ENCODE measurements at regions not wholly inside any gene's neighbourhood (a gene's known extent, or its start where the extent isn't known, plus 50 kb on each side); places are given as distances from the start of the nearest gene placed in this dataset.

DNA sequence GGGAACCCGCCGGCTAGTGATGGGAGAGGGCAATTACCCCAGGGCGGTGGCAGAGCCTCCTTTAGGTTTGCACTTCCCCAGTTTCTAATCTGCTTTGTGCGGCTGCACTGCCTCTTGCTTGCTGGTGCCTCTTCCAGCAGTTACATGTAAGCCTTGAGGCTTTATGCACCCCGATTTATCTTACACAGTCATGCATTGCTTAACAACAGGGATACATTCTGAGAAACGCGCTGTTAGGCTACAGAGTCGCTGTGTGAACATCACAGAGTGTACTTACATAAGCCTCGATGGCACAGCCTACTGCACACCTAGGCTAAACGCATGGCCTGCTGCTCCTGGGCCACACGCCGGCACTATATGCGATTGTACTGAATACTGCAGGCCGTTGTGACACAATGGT is 155.6 kb upstream of the MKI67 start:
- DNase-seq (ENCODE audit: low read depth): no peak

DNA sequence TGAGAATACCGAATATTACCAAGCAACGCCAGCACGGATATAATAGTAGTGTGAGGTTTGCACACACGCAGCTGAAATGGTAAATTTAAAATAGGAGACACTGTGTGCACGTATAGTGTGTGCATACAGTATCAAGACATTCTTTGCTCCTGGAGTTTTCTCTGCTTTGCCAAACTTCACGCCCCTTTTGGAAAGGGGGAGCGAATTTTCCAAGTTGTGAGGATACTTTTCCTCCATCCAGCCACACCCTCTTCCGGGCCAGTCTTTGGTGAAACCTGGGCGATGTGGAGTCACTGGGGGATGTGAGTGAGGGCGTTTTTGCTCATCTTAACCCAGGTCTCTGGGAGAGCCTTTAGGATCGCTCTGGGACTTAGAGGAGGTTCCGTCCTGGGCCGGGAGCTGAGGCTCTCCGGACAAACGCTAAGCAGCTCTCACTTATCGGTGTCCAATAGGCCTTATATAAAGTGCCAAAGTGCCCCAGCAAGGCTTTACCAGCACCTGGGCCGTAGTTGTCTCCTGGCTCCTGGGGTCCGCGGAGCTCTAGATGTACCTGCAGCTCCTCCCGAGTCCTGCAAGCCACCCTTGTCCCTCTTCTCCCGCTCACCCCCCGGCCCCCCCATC is 160.0 kb upstream of the MKI67 start:
- DNase-seq (ENCODE audit: low read depth): no peak

DNA sequence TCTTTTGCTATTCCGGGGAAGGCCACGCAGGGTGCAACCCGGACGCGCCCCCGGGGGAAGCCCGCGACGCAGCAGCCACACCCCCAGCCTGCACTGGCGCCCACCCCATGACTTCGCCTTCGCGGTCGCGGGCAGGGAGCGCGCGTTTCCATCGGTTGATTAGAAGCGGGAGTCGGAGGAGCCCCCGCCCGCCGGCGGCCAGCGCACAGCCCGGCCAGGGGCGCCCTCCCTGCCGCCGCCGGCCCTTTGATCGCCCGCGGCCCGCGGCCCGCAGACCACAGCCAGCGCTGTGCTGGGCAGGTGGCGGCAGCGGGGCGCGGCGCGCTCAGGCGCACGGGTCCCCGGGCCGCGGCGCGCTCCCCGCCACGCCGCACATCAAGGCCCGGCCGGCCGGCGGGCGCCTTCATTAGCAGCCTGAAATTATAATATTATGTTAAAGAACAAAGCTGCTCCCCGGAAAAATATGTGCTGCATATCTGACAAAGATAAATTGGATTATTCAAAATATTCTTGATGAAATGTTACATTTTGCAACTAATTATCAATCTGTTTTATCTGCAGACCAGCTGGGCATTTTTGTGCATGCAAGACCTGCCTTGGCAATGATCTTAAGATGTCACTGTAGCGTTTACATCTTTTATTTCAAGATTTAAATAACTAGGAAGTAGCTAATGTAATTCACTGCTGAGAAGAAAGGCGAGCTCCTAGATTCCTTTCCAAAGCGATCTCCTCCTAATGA is 160.7 kb upstream of the MKI67 start:
- no peak for DNase-seq (ENCODE audit: low read depth)

- no peak for DNase-seq (ENCODE audit: low read depth)
Measured at GRCh38 chr10:128287921-128288320, 161.7 kb upstream of the MKI67 start.

DNA sequence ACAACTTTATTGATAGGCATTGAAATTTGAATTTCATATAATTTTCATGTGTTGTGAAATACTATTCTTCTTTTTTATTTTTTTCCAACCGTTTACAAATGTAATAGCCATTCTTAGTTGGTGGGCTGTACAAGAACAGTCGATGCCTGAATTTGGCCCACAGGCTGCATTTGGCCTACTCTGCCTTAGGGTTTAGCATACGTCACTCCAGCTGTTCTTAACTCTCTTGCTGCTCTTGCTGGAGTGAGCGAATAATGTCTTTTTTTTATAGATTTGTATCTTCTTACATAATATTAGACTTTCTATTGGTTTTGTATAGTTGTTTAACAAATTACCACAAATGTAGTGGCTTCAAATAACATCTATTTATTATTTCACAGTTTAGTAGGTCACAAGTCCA is 163.4 kb upstream of the MKI67 start:
- no peak for DNase-seq (ENCODE audit: low read depth)

GRCh38 chr10:128295003-128295402 is 168.8 kb upstream of the MKI67 start:
- no peak for DNase-seq (ENCODE audit: low read depth)

GRCh38 chr10:128296253-128297007 is 170.2 kb upstream of the MKI67 start:
- DNase-seq (ENCODE audit: low read depth): no peak

GRCh38 chr10:128297709-128298378 is 171.6 kb upstream of the MKI67 start:
- DNase-seq (ENCODE audit: low read depth): no peak

GRCh38 chr10:128298587-128298986 is 172.4 kb upstream of the MKI67 start:
- no peak for DNase-seq (ENCODE audit: low read depth)

DNA sequence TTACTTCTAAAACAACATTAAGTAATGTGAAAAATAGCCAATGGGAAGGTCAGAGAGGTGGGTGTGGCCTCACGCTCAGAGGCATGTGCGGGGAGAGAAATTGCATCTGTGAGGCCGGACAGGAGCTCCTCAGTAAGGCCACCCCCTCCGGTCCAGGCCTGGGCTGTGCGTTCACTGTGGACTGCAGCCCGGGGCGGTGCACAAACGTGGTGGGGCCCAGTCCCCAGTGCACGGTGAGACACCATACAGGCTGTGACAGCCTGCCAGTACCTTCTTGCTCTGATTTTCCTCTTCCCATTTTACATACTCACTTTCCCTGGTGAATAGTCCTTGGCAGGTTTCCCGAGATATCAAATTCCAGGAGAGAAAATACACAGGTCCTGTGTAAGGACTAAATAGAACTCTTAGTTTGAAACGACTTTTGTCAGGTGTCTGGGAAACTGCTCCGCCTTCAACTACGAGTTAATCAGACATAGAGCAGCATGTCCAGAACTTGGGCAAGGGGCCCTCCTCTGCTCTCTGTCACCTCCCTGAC is 174.1 kb upstream of the MKI67 start:
- no peak for DNase-seq (ENCODE audit: low read depth)

DNA sequence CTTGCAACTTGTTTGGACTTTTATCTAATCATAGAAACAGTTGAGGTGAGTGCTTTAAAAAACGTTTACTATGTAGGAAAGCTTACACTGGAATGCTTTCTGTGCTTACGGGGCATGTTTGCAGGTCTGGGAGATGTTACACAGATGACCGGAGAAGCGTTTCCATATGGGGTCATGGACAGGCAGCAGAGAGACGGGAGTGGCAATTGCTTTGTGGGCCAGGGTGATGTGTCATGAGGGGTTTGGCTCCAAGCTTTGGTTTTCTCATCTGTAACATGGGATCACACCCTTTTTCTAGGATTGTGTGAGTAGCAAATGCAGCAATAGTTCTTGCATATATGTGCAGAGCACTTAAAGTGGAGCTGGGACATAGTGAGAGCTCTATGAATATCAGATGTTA is 174.8 kb upstream of the MKI67 start:
- no peak for DNase-seq (ENCODE audit: low read depth)

DNA sequence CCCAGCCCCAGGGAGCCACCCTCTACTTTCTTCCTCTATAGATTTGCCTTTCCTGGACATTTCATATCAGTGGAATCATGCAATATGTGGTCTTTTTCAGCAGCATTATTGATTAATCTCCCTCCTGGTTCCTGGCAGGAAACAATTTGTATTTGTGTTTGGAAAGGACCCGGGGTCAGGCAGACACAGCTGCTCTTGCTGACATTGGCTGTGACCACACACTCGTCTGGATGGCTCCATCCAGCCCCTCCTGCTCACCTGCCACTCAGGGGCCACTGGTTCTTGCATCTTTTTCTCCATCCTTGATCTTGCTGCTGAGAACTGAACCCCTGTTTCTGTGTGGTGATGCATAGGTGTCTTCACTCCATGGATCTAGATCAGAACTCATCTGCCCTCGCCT is 176.6 kb upstream of the MKI67 start:
- no peak for DNase-seq (ENCODE audit: low read depth)

GRCh38 chr10:128304271-128304670 is 178.0 kb upstream of the MKI67 start:
- no peak for DNase-seq (ENCODE audit: low read depth)

GRCh38 chr10:128305601-128306345 is 179.6 kb upstream of the MKI67 start:
- no peak for DNase-seq (ENCODE audit: low read depth)

- no peak for DNase-seq (ENCODE audit: low read depth)
Measured at GRCh38 chr10:128306535-128306934, 180.3 kb upstream of the MKI67 start.

- DNase-seq (ENCODE audit: low read depth): no peak
Measured at GRCh38 chr10:128306966-128307365, 180.7 kb upstream of the MKI67 start.

DNA sequence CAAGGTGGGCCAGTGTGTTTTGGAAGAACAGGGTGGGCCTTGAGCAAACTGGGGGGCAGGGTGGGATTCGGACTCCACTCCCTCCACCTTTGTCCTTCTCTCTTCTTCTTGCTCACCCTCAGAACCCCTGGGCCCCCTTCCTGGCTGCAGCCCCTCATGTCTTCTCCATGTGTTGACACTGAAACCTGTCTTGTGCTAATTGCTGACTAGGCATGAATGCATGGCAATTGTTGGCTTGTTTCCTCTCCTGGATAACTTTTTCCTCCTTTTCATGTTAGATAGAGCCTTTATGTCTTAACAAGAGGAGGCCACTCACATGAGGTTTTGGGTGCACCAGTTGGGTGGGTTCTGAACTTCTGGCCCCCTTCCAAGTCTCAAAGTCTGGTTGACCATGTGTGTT is 181.6 kb upstream of the MKI67 start:
- no peak for DNase-seq (ENCODE audit: low read depth)

GRCh38 chr10:128310971-128311658 is 184.9 kb upstream of the MKI67 start:
- no peak for DNase-seq (ENCODE audit: low read depth)

- no peak for DNase-seq (ENCODE audit: low read depth)
Measured at GRCh38 chr10:128312250-128312649, 186.0 kb upstream of the MKI67 start.

GRCh38 chr10:128314686-128315085 is 188.5 kb upstream of the MKI67 start:
- DNase-seq (ENCODE audit: low read depth): no peak

- no peak for DNase-seq (ENCODE audit: low read depth)
Measured at GRCh38 chr10:128316121-128316726, 190.0 kb upstream of the MKI67 start.
